Vagina (tissue), 2 donors: ENCODE measurements at regions not wholly inside any gene's neighbourhood (a gene's known extent, or its start where the extent isn't known, plus 50 kb on each side); places are given as distances from the start of the nearest gene placed in this dataset.

Source experiments
- POLR2A ChIP-seq, 2 donors: fragments of 450-650 bp; IDR thresholded peaks; one replicate each; pipeline ENCODE4 v1.6.1; 2017; ENCODE audit warnings: antibody characterized with exemption in 2 of 2, mild to moderate bottlenecking in 2 of 2, moderate library complexity in 2 of 2
- POLR2AphosphoS5 ChIP-seq, 2 donors: sonication (generic); formaldehyde crosslinking; IDR thresholded peaks; one replicate each; pipeline ENCODE4 v1.9.0; 2017; ENCODE audit warnings: antibody characterized with exemption in 2 of 2, mild to moderate bottlenecking in 2 of 2, low read depth in 1 of 2; ENCODE audit not compliant: insufficient read depth in 1 of 2
- TF ChIP-seq, protein P1 (sequence below), 3 experiments: fragments of 450-650 bp in 2 of 3; fragments of 200-600 bp in 1 of 3; sonication (generic) in 1 of 3; IDR thresholded peaks; one replicate each; pipeline ENCODE4 v1.5.1; 2017 to 2019; ENCODE audit warnings: antibody characterized with exemption in 3 of 3, mild to moderate bottlenecking in 2 of 3, moderate library complexity in 2 of 3

DNA sequence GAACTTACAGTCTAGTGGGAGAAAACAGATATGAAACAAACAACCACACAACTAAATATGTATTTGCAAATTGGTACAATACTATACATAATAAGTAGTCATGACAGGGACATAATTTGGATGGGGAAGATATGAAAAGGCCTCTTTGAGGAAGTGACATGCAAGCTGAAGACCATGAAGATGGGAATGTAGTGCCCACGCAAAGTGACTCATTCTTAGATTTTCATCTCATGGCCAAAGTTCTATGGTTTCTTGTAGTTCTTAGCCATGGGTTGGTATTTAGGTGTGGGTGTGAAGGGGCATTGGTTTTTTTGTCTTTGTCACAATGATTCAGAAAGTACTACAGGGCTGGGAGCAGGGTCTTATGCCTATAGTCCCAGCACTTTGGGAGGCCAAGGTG is 105.4 kb upstream of the FAM78B start:
- TF ChIP-seq, protein P1, sequence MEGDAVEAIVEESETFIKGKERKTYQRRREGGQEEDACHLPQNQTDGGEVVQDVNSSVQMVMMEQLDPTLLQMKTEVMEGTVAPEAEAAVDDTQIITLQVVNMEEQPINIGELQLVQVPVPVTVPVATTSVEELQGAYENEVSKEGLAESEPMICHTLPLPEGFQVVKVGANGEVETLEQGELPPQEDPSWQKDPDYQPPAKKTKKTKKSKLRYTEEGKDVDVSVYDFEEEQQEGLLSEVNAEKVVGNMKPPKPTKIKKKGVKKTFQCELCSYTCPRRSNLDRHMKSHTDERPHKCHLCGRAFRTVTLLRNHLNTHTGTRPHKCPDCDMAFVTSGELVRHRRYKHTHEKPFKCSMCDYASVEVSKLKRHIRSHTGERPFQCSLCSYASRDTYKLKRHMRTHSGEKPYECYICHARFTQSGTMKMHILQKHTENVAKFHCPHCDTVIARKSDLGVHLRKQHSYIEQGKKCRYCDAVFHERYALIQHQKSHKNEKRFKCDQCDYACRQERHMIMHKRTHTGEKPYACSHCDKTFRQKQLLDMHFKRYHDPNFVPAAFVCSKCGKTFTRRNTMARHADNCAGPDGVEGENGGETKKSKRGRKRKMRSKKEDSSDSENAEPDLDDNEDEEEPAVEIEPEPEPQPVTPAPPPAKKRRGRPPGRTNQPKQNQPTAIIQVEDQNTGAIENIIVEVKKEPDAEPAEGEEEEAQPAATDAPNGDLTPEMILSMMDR (IDR thresholded peaks at IDR 0.05), result no peak
- no peak for TF ChIP-seq POLR2A (IDR thresholded peaks at IDR 0.05)
- no peak for TF ChIP-seq POLR2AphosphoS5 (IDR thresholded peaks at IDR 0.05; ENCODE audit: insufficient read depth in 1 of 2, low read depth in 1 of 2)
